Stimulated activated CD4-positive, alpha-beta T cell treated with anti-CD3 and anti-CD28 coated beads, Interleukin-1b, Interleukin-23, amount 100 ng/mL, for 4 hours (primary cell): ENCODE measurements at regions not wholly inside any gene's neighbourhood (a gene's known extent, or its start where the extent isn't known, plus 50 kb on each side); places are given as distances from the start of the nearest gene placed in this dataset.
"Not testable (repeated sequence)": the region's sequence is repeated elsewhere in the genome, so short reads cannot be mapped to it uniquely, and the experiment has no call there.

ENCODE experiments used
- DNase-seq, 2 donors: peaks; one replicate each; pipeline ENCODE4 v3.0.0-alpha.2; 2020; ENCODE audit warnings: low read depth in 2 of 2

DNA sequence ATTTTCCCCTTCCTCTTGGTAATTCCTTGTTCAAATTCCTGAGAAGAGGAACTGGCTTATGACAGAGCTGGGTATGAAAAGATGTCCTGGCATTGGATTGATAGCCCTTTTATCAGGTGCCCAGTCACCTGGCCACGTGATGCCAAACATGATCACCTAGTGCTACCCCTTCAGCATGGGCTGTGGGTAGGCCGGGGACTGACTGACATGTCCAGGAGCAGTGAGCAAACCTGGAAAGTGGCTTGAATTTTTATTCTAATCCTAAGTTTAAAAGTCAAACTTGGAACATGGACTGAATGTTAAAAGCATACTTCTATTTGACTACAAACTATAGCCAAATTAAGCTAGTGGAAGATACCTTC lies 99.7 kb upstream of the CXCL13 start:
- no peak for DNase-seq

DNA sequence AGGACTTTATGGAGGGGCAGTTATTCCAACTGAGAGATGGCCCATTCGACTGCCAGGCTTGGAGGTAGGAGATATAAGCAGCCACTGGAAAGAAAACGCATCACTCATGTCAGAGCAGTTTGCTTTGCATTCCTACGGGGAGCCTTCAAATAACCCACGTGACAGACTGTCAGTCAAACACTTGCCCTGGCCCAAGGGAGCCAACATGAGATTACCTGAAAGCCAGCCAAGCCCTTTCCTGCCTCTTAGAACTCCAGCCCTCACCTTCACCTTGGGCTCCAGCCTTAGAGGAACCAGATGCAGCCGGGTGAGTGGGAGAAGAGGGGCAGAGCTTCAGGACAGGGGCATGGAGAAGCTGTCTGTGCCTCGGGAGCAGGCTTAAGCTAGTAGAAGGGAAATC lies 95.3 kb upstream of the CXCL13 start:
- no peak for DNase-seq

DNA sequence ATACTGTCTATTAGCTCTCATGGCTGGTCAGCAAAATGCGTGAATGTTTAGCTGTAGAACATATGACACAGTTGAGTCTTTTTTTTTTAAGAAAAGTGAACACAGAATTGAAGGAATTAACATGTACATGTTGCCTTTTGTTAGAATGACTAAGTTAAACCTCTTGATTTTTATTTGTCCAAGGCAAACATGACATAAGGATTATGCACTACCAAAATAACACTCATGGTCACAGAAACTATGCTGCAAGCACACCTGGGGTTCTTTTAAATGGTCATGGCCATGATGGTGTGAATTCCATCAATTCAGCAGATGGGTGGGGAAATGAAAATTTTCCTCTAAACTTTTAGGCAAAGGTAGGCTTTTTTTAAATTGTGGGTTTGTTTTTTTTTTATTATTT lies 80.1 kb upstream of the CXCL13 start:
- DNase-seq = no peak

DNA sequence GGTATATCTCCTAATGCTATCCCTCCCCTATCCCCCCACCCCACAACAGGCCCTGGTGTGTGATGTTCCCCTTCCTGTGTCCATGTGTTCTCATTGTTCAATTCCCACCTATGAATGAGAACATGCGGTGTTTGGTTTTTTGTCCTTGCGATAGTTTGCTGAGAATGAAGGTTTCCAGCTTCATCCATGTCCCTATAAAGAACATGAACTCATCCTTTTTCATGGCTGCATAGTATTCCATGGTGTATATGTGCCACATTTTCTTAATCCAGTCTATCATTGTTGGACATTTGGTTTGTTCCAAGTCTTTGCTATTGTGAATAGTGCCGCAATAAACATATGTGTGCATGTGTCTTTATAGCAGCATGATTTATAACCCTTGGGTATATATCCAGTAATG lies 77.7 kb upstream of the CXCL13 start:
- not testable (repeated sequence) for DNase-seq

DNA sequence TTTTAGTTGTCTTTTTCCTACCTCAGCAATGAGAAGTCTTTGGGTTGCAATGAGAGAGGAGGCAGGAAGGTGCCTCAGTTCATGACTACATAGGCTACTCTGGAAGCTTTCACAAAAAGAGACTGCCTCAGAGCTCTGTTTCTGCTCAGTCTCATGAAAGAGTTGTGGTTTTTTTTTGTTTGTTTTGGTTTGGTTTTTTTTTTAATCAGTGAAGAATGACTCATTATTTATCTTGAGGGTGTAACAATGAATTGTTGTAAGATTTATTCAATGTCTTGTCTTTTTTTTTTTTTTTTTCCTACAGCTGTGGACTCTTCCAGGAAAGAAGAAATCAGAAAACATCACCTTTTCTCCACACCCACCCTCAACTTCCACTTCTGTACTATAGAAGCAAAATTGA lies 67.5 kb upstream of the CXCL13 start:
- DNase-seq = no peak

DNA sequence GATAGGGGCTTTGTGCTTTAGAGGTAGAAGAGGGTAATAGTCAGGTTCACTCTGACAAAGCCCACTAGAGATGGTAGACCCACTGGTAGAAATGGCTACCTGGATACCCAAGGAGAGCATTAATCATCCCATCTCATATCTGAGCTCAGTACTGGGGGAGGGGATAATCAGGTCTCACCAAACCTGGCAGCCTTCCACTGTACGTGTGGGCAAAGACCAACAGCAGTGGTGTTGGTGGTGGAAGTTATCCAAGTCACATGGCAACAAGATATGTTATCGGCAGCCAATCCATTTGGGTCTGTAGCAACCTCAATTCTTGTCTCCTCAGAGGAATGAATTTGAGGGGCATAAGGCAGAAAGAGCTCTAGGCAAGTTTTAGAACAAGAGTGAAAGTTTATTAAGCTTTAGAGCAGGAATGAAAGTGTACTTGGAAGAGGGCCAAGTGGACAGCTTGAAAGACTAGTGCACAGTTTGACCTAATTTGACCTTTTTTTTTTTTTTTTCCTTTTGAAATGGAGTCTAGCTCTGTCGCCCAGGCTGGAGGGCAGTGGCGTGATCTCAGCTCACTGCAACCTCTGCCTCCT lies 67.0 kb upstream of the CXCL13 start:
- DNase-seq = no peak
